ENCODE measurements at regions not wholly inside any gene's neighbourhood (a gene's known extent, or its start where the extent isn't known, plus 50 kb on each side); places are given as distances from the start of the nearest gene placed in this dataset.

DNA sequence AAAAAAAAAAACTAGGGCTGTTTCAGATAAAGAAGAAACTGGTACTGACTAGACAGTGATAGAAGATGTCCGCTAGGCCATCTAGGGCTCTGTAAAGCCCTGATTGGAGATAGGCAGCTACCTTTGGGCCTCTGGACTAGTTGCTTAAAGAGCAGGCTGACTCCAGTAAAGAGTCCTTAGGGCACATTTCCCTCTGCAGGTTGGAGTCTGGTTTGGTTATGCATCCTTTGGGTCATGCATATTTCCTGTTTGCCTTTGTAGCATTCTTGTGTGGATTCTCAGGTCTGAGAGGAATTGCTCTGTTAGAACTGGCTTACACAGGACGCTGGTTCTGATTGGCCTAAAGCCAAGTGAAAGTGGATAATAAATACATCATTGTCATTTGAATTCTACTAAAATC, 165.5 kb upstream of the LRRN1 start:
- TF ChIP-seq POLR2A (IDR thresholded peaks at IDR 0.05) (no peak), CTCF (IDR thresholded peaks at IDR 0.05) (no peak)
- Histone ChIP-seq H3K27me3 (no peaks in the 10 kb centered on the region), H3K36me3 (no peaks in the 10 kb centered on the region), H3K4me1 (no peaks in the 10 kb centered on the region), H3K27ac (no peak overlapping the region), H3K4me3 (replicated peaks in 1 of 3) (no peak overlapping the region), H3K9me3 (no peaks in the 10 kb centered on the region)
- 46 to 57% methylated on average over 2 of the region's 2 CpGs for WGBS, 2 donors
- DNase-seq: no peak
- intact Hi-C loops (cut with DNase I): no loop called here

- WGBS, 2 donors: 86 to 88% methylated on average over 2 of the region's 2 CpGs
- H3K4me1 ChIP-seq: no peaks in the 10 kb centered on the region
- no peak for DNase-seq
- no peaks in the 10 kb centered on the region for H3K36me3 ChIP-seq
- H3K27me3 ChIP-seq: no peaks in the 10 kb centered on the region
- H3K9me3 ChIP-seq: no peaks in the 10 kb centered on the region
- no peak overlapping the region for H3K4me3 ChIP-seq (replicated peaks in 1 of 3)
- H3K27ac ChIP-seq: no peak overlapping the region
- no peak for TF ChIP-seq POLR2A (IDR thresholded peaks at IDR 0.05)
- no peak for TF ChIP-seq CTCF (IDR thresholded peaks at IDR 0.05)
- intact Hi-C loops (cut with DNase I): no loop called here
These were observed 166.8 kb upstream of the LRRN1 start for GRCh38 chr3:3632449-3632848.

DNA sequence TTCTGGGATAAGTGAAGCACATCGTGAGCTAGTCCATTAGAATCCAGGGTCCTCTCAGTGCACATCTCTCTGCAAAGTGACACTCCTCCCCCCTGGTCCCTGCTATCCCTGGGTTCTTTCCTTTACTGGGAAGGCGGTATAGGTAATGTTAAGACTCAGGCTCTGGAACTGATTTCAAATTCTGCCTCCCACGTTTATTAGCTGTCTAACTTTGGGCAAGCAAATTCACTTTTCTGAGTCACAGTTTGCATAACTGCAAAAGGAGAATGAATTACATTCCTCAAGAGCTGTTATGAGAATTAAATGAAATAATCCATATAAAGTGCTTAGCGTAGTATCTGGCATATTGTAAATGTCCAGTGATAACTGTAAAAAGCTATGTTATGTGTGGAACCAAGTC, 168.1 kb upstream of the LRRN1 start:
- WGBS, 2 donors: 82 to 88% methylated on average over 4 of the region's 4 CpGs
- intact Hi-C loops (cut with DNase I): no loop called here
- no peak for TF ChIP-seq POLR2A (IDR thresholded peaks at IDR 0.05)
- no peak for TF ChIP-seq CTCF (IDR thresholded peaks at IDR 0.05)
- DNase-seq: no peak
- Histone ChIP-seq H3K4me1 (no peaks in the 10 kb centered on the region), H3K9me3 (no peaks in the 10 kb centered on the region), H3K4me3 (replicated peaks in 1 of 3) (no peak overlapping the region), H3K27ac (no peak overlapping the region), H3K36me3 (no peaks in the 10 kb centered on the region), H3K27me3 (no peaks in the 10 kb centered on the region)

- no peaks in the 10 kb centered on the region for H3K36me3 ChIP-seq
- H3K4me3 ChIP-seq (replicated peaks in 1 of 3): no peak overlapping the region
- TF ChIP-seq CTCF (IDR thresholded peaks at IDR 0.05) (no peak), POLR2A (IDR thresholded peaks at IDR 0.05) (no peak)
- intact Hi-C loops (cut with DNase I): no loop called here
- no peaks in the 10 kb centered on the region for H3K4me1 ChIP-seq
- no peak for DNase-seq
- H3K9me3 ChIP-seq: no peaks in the 10 kb centered on the region
- no peak overlapping the region for H3K27ac ChIP-seq
- no peaks in the 10 kb centered on the region for H3K27me3 ChIP-seq
These were observed 169.3 kb upstream of the LRRN1 start for GRCh38 chr3:3629911-3630310.

- 75 to 77% methylated on average over 3 of the region's 3 CpGs for WGBS, 2 donors
- Histone ChIP-seq H3K4me3 (replicated peaks in 1 of 3) (no peak overlapping the region), H3K9me3 (no peaks in the 10 kb centered on the region), H3K27me3 (no peaks in the 10 kb centered on the region), H3K27ac (no peak overlapping the region), H3K4me1 (no peaks in the 10 kb centered on the region), H3K36me3 (no peaks in the 10 kb centered on the region)
- no peak for DNase-seq
- TF ChIP-seq CTCF (IDR thresholded peaks at IDR 0.05) (no peak), POLR2A (IDR thresholded peaks at IDR 0.05) (no peak)
- intact Hi-C loops (cut with DNase I): no loop called here
These were observed 170.4 kb upstream of the LRRN1 start for GRCh38 chr3:3628676-3629328.
